Parathyroid adenoma (tissue), 2 donors: ENCODE measurements at regions not wholly inside any gene's neighbourhood (a gene's known extent, or its start where the extent isn't known, plus 50 kb on each side); places are given as distances from the start of the nearest gene placed in this dataset.
A peak's percentile ranks its signal among the peaks of the same experiment; 100 is the strongest.
"Not testable (repeated sequence)": the region's sequence is repeated elsewhere in the genome, so short reads cannot be mapped to it uniquely, and the experiment has no call there.

ENCODE experiments used
- H2AFZ ChIP-seq: fragments of 300-600 bp; sonication (generic); one replicate; pipeline ENCODE4 v1.7.0; 2017; ENCODE audit warnings: antibody characterized with exemption, mild to moderate bottlenecking
- H3K27ac ChIP-seq: fragments of 300-600 bp; sonication (generic); one replicate; pipeline ENCODE4 v1.7.0; 2017
- H3K27me3 ChIP-seq: fragments of 300-600 bp; sonication (generic); one replicate; pipeline ENCODE4 v1.7.0; 2017; ENCODE audit warnings: low read length; ENCODE audit not compliant: control insufficient read depth, insufficient read depth
- H3K36me3 ChIP-seq: fragments of 300-600 bp; sonication (generic); one replicate; pipeline ENCODE4 v1.7.0; 2017; ENCODE audit warnings: low read length; ENCODE audit not compliant: control insufficient read depth, insufficient read depth
- H3K4me1 ChIP-seq: fragments of 300-600 bp; sonication (generic); one replicate; pipeline ENCODE4 v1.7.0; 2017; ENCODE audit warnings: control low read depth
- H3K4me2 ChIP-seq: fragments of 300-600 bp; sonication (generic); one replicate; pipeline ENCODE4 v1.7.0; 2017; ENCODE audit warnings: low read length
- H3K4me3 ChIP-seq: fragments of 300-600 bp; sonication (generic); one replicate; pipeline ENCODE4 v1.7.0; 2017; ENCODE audit warnings: low read depth, low read length
- H3K79me2 ChIP-seq: fragments of 300-600 bp; sonication (generic); one replicate; pipeline ENCODE4 v1.7.0; 2017; ENCODE audit warnings: control low read depth
- H3K9ac ChIP-seq: fragments of 300-600 bp; sonication (generic); one replicate; pipeline ENCODE4 v1.7.0; 2017; ENCODE audit warnings: mild to moderate bottlenecking
- H3K9me3 ChIP-seq: fragments of 300-600 bp; sonication (generic); one replicate; pipeline ENCODE4 v1.7.0; 2017; ENCODE audit warnings: low read length; ENCODE audit not compliant: control insufficient read depth
- TF ChIP-seq, protein P1 (sequence below): fragments of 300-600 bp; sonication (generic); IDR thresholded peaks from one replicate; pipeline ENCODE4 v1.7.0; 2017; ENCODE audit warnings: antibody characterized with exemption, mild to moderate bottlenecking
- donor health status: primary hyperparathyroidism.

DNA sequence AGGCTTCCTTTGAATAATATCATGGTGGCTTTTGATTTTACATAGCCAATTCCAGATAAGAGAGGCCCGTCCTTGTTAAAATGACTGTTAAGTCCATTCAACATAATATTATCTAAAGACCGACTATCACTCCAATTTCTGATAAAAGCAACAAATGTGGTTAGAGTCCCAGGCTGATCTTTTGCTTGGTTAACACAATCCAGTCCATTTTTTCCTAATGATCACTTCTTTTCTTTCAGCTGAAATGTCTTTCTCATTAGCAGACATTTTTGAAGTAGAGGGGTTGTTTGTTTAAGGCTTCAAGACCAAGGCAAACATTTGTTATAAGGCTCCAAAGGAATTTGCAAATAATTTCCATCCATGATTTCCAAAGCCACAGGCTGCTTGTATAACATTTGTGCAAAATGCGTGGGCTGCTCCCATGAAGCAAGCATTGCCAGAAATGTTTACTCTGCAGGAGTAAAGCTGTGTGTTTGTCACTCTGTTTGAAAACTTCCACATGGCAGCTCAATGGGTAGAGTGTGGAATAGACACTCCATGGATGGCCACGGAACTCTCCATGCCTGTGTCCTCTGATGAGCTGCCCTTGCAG is 111.5 kb downstream of the PSMG1 start:
- H3K9ac ChIP-seq = no peak overlapping the region
- H3K4me1 ChIP-seq = no peaks in the 10 kb centered on the region
- H3K36me3 ChIP-seq = no peaks in the 10 kb centered on the region
- TF ChIP-seq, protein P1, sequence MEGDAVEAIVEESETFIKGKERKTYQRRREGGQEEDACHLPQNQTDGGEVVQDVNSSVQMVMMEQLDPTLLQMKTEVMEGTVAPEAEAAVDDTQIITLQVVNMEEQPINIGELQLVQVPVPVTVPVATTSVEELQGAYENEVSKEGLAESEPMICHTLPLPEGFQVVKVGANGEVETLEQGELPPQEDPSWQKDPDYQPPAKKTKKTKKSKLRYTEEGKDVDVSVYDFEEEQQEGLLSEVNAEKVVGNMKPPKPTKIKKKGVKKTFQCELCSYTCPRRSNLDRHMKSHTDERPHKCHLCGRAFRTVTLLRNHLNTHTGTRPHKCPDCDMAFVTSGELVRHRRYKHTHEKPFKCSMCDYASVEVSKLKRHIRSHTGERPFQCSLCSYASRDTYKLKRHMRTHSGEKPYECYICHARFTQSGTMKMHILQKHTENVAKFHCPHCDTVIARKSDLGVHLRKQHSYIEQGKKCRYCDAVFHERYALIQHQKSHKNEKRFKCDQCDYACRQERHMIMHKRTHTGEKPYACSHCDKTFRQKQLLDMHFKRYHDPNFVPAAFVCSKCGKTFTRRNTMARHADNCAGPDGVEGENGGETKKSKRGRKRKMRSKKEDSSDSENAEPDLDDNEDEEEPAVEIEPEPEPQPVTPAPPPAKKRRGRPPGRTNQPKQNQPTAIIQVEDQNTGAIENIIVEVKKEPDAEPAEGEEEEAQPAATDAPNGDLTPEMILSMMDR = no peak
- no peak overlapping the region for H3K27ac ChIP-seq
- no peak overlapping the region for H3K4me2 ChIP-seq
- H3K9me3 ChIP-seq = no peaks in the 10 kb centered on the region
- H3K4me3 ChIP-seq = no peak overlapping the region
- H3K27me3 ChIP-seq = no peaks in the 10 kb centered on the region
- H2AFZ ChIP-seq = no peak overlapping the region
- no peaks in the 10 kb centered on the region for H3K79me2 ChIP-seq

DNA sequence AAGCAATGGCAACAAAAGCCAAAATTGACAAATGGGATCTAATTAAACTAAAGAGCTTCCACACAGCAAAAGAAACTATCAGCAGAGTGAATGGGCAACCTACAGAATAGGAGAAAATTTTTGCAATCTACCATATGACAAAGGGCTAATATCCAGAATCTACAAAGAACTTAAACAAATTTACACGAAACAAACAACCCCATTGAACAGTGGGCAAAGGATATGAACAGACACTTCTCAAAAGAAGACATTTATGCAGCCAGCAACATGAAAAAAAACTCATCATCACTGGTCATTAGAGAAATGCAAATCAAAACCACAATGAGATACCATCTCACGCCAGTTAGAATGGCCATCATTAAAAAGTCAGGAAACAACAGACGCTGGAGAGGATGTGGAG is 113.4 kb downstream of the PSMG1 start:
- not testable (repeated sequence) for H3K4me3 ChIP-seq, H3K4me2 ChIP-seq, H3K4me1 ChIP-seq, H3K9ac ChIP-seq, H2AFZ ChIP-seq, H3K27me3 ChIP-seq, H3K27ac ChIP-seq, H3K9me3 ChIP-seq, H3K36me3 ChIP-seq, H3K79me2 ChIP-seq

DNA sequence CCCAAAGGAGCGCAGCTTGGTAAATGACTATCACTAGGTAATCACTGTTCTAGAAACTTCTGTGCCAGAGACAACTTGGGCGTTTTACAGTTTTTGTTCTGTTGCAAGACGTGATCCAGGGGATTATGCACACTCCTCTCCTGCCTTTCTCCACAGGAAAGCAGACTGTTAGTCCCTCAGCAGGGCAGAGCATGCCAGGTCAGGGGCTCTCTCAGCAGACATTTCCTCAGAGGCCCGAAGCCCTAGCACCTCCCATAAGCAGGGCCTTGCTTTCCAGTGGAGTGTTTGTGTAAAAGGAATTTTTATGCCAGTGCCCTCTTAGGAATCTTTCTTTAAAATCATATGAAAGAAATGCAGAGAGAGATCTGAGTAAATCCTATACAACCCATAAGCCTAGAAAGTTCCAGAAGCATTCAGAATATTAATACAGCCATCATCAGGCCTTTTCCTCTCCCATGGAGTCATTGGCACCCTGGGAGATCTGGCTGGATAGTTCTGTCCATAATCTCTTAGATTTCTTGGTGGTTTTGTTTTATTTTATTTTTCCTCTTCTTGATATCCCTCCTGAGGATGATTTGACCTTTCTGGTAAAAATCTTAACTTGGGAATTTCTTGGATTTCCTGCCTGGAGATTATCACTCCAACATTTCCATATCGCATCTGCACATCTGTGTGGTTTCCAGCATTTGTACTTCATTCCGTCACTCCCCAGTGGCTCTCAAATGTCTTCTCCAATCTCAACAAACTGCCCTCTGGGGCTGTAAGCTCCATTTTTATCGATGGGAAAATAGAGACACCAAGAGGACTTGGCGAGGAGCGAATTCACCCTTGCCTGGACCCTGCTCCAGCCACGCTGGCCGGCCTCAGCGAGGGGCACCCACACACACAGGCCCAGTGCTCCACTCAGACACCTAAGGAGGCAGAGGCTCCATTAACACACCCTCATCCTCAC is 116.1 kb downstream of the PSMG1 start:
- Histone ChIP-seq H3K9me3 (no peaks in the 10 kb centered on the region), H2AFZ (no peak overlapping the region), H3K36me3 (no peaks in the 10 kb centered on the region), H3K27ac (peak overlapping the region; percentile 42), H3K4me1 (no peaks in the 10 kb centered on the region), H3K27me3 (no peaks in the 10 kb centered on the region), H3K4me3 (no peak overlapping the region), H3K4me2 (no peak overlapping the region), H3K79me2 (no peaks in the 10 kb centered on the region), H3K9ac (no peak overlapping the region)
- TF ChIP-seq, protein P1 = no peak

DNA sequence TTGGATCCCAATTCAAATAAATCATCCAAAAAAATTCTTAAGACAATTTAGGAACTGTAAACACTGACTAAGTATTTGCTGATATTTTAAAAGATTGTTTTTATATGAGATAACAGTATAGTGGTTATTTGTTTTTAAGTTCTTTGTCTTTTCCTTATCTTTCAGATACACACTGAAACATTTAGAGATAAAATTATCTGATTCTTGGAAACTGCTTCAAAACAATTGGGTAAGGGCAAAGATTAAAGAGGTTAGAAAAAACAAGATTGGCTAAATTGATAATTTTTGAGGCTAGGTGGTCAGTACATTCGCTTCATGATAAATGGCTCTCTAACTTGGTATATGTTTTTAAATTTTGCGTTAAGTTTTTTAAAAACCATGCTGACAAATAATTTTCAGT is 117.3 kb downstream of the PSMG1 start:
- no peaks in the 10 kb centered on the region for H3K79me2 ChIP-seq
- TF ChIP-seq, protein P1 = no peak
- no peak overlapping the region for H3K4me3 ChIP-seq
- no peaks in the 10 kb centered on the region for H3K4me1 ChIP-seq
- H3K27ac ChIP-seq = no peak overlapping the region
- no peak overlapping the region for H3K4me2 ChIP-seq
- H2AFZ ChIP-seq = no peak overlapping the region
- H3K27me3 ChIP-seq = no peaks in the 10 kb centered on the region
- no peaks in the 10 kb centered on the region for H3K9me3 ChIP-seq
- no peaks in the 10 kb centered on the region for H3K36me3 ChIP-seq
- no peak overlapping the region for H3K9ac ChIP-seq

DNA sequence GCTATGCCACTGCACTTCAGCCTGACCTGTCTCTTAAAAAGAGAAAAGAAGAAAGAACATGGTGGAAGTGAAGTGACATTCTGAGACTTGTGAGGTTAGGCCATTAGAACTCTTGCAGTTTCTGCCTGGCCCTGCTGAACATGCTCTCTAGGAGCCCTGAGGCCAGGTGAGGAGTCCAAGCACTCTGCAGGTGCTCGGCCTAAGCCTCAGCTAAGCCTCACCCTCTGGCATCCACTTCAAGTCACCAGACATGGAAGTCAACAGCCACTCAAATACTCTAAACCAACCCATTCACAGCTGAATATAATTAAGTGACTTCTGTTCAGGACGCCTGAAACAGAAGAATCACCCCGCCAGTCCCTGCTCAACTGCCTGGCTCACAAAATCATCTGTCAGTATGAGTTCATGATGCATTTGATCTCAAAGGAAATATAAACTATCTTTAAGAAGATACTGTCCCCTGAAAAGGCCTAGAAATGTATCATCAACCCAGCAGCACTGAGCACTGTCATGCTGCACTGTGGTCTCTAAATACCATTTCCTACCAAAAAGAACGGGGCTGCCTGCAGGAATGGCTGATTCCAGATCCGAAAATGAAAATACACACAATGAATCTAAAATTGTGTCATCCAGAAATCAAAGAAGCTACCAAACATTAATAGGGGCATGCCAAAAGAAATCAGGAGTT is 118.8 kb downstream of the PSMG1 start:
- Histone ChIP-seq H3K79me2 (no peaks in the 10 kb centered on the region), H2AFZ (no peak overlapping the region), H3K4me3 (no peak overlapping the region), H3K27me3 (no peaks in the 10 kb centered on the region), H3K9ac (no peak overlapping the region), H3K36me3 (no peaks in the 10 kb centered on the region), H3K9me3 (no peaks in the 10 kb centered on the region), H3K27ac (no peak overlapping the region), H3K4me2 (no peak overlapping the region), H3K4me1 (no peaks in the 10 kb centered on the region)
- TF ChIP-seq, protein P1 = no peak
